Anterior cingulate cortex (tissue), 58 donors: ENCODE measurements at regions not wholly inside any gene's neighbourhood (a gene's known extent, or its start where the extent isn't known, plus 50 kb on each side); places are given as distances from the start of the nearest gene placed in this dataset.
"Not testable (repeated sequence)": the region's sequence is repeated elsewhere in the genome, so short reads cannot be mapped to it uniquely, and the experiment has no call there.

ENCODE experiments used
- DNase-seq, 58 donors: peaks; one replicate each; lab custom pipeline; 2025; lab: John Stamatoyannopoulos, UW

DNA sequence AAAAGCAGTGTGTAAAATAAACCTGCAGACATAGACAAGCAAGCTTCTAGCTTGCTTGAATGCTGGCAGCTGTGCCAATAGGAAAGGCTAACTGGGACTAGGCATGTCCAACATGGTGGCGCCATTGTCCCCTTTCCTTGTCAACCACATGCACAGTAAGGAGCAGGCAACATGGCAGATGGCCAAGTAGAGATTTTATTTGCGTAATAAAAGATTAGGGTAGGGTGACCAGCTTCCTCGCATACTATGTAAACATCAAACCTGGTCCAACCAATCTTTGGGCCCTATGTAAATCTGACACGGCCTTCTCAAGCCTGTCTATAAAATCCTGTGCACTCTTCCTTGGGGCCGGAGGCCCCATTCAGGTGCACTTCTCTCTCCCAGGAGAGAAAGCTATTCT, 575.4 kb upstream of the GOLIM4 start:
- DNase-seq, result no peak

DNA sequence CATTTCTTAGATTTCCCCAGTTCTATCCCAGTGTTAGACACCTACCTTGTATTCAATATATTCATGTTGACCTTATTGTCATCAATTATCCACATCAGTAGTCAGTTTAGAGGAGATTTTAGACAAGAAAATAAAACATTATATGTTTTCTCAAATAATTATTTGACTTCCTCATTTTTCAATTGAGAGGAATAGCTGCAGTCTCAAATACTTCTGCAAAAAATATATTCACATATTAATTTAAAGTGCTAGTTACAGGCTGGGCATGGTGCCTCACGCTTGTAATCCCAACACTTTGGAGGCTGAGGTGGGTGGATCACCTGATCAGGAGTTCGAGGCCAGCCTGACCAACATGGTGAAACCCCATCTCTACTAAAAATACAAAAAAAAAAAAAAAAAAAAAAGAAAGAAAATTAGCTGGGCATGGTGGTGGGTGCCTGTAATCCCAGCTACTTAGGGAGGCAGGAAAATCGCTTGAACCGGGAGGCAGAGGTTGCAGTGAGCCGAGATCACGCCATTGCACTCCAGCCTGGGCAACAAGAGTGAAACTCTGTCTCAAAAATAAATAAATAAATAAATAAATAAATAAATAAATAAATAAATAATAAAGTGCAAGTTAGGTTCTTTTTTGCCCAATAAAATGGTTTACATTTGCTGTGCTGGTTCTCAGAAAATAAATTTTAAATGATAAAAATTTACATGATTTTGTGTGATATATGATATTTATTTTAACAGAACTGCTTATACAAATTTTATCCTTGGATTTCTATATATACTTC, 565.3 kb upstream of the GOLIM4 start:
- DNase-seq, result not testable (repeated sequence)

DNA sequence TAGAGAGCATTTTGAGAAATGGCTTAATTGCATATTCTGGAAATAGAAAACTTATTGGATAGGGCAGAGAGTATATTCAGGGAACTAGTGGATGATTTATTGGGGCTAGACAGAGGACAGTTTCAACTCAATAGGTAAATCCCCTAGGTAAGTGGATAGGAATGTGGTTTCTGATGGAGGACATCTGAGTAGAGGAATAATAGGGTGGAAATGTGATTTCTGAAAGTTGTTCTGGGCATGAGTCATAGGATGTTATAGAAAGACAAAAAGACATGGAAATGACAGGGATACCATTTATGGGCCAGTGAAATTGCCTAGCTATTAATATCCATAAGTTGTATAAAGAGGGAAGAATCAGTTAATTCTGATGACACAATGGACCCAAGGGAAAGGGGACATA, 563.3 kb upstream of the GOLIM4 start:
- DNase-seq, result no peak

DNA sequence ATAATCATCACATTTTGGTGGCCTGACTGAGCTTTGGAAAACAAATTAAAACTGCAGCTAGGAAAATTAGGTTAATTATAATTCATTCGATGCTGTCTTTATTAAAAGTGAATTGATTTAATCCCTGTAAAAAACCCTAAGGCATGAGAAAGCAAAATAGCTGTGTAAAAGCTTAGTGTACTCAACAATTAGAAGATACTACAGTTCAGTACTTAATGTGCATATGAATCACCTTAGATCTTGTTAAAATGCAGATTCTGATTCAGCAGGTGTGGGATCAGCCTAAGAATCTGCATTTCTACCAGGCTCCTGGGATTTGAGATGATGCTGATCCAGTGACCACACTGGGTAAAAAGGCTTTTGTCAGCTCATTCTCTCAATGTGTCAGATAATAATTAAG, 559.9 kb upstream of the GOLIM4 start:
- no peak for DNase-seq

DNA sequence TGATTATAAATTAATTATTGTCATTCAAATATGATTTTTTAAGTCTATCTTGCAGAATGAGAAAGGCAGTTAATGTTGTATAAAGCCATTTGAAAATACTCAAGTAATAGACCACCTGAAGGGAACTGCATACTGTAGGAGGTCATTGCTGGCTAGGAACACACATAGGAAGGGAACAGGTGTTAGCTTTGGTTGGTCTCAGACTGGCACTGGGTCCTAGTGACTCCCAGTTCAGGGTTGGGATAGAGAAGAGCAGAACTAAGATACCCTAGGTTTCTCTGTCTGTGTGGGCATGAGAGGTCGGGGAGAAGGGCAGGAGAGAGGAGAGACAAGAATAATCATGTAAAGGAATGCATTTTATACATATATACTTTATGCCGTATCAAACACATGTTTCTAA, 559.0 kb upstream of the GOLIM4 start:
- DNase-seq, result no peak

DNA sequence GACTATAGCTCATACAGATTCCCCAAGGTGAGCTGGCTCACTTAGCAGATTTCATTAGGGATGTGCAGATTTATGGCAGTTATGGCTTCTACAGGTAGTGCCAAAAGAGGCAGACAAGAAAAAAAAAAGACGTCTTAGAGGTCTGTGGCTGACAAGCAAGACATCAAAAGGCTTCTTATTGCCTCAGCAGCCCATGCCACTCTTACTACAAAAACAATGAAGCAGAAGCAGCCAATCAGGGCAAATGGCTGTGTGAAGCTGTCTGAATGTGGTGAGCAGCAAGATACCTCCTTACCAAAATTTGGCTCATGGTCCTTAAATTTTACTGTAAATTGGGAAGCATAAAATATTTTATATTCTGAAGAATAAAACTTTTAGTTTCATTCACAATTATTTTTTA, 557.5 kb upstream of the GOLIM4 start:
- DNase-seq, result no peak

DNA sequence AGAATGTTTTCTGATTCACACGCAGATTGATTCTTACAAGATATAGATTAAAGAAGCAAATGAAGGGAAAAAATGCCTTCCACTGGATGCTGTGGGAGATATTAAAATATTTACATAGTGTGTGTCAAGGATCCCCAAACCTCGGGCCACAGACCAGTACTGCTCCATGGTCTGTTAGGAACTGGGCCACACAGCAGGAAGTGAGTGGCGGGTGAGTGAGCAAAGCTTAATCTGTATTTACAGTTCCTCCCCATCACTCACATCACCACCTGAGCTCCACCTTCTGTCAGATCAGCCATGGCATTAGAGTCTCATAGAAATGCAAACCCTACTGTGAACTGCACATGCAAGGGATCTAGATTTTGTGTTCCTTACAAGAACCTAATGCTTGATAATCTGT, 552.6 kb upstream of the GOLIM4 start:
- DNase-seq, result no peak

DNA sequence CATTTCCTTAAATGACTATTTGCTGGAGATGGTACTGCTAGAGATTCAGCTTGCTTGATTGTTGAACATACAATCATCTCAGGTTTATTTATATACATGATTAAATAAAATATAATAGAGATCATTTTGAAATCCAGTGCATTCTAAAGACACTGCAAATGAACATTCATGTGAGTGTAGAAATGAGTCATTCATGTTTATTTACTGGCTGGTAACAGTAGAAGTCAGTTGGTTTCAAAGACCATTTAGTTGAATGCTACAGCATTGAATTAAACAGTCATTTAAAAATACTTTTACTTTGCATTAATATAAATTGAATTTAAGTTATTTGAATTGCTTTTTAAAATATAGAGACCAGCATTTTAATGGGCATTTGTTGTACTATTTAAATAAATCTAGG, 551.9 kb upstream of the GOLIM4 start:
- no peak for DNase-seq

DNA sequence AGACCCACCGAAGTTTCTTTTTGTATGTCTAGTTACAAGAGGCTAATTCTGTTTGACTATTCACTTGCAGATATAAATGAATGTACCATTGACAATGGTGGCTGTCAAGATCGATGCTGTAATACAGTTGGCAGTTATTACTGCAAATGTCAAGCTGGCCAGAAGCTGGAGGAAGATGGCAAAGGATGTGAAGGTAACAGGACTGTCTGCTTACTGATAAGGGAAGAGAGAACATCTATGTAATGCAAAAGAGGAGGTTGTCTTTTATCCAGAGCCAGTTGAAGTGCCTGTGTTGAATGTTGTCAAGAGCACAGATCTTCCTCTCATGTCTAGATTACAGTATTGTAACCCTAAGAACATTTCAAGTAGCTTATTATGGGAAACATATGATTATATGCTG, 549.5 kb upstream of the GOLIM4 start:
- DNase-seq, result no peak

DNA sequence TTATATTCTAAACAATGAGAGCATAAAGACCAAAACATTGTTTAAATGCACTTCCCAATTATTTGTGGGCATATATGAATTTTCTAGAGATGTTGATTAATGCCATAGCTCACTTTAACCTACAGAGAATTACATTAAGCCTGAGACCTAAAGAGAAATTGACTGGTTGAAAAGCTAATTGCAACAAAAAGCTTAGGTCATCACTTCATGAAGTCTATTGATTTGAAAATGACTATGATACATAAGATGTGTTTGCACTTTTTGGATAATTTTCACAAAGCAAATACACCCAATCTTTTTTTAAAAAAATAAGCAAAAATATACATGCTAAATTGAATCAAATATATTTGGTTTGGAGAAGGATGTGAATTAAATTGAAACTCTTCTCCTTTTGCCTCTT, 532.8 kb upstream of the GOLIM4 start:
- DNase-seq, result no peak

DNA sequence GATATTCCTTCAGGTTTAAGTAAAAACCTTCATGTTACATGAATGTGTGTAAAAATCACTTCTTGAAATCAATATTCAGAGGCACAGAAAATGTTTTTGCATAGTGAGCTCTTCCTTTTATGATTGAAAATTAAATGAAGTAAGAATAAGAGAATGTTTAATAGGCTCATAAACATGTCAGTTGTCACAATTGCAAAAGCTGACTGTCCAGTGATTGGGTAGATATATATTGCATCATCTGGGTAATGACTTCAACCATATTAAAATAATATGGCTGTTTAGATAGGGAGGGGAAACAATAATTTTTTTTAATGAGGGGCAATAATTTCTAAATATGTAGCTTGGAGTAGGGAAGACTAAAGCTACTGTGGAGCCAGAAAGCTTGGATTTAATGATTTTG, 529.8 kb upstream of the GOLIM4 start:
- DNase-seq, result no peak

DNA sequence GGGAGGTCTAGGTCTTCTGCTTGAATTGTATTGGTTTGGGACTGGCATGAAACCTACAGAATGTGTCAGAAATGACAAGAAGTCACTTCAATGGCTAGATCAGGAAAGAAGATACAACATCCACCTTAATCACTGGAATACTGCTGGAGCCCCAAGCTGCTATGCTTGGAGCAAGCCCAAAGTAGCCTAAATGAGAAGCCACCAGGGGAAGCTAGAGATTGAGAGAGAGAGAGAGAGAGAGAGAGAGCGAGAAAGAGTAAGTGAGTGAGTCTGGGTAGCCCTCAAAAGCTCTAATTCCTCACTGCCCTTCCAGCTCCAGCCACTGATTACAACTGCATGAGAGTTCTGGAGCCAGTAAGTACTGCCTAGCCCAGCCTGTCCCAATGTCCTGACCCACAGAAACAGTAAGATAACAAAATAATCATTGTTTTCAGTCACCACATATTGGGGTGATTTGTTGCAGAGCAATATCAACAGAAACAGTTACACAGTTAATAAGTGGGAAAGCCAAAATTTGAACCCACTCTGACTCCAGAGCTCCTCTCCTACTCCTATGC, 529.2 kb upstream of the GOLIM4 start:
- no peak for DNase-seq

DNA sequence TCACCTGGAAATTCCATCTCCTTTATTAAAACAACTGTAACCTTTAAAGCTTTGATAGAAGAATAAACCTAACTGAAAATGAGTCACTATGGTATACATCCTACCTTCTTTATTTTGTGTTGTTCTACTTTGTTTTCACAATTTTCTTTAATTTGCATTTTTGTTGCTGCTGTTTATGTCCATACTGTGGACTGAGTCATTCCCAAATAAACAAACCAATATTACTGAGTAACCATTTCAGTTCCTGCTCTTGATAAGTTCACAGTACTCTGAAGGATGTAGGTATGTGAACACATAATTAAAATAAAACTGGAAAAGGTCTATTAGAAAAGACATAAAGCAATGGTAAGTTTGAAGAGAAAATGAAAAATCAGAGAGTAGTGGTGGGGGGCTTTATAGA, 528.5 kb upstream of the GOLIM4 start:
- DNase-seq, result no peak

DNA sequence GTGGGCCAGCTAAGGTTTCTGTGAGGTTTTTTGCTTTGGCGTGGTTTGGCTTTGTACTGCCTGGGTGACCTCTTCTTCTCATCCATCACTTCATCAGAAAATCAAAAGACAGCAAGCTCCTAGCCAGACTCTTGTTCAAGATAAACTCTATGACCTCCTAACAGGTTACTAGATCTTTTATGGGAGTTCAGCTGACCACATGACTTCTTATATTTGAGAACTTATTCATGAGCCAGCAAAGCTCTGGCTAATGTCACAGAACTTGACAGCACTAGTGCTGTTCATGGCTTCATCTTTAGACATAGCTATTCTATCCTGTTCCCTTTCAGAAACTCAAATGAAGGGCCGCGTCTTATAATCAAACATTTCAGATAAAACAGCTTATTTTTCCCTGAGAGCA, 527.1 kb upstream of the GOLIM4 start:
- DNase-seq, result no peak

DNA sequence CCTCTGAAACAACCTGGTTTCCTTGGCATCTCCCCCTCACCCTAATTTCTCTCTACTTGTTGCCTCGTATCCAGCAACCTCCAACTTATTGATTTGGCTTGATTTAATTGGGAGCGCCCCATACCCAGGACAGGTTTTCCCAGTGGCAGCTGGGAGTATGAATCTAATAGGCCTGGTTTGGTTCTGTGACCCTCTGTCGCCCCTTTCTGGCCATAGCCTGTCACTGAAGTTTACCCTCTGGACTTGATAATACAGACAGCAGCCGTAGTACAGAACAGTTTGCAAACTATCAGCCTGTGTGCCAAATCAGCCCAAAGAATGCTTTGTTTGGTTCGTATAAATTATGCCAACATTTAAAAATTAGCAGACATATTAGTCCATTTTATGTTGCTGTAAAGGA, 525.1 kb upstream of the GOLIM4 start:
- DNase-seq, result peak in 35 of 58 donors; percentile 1 to 57 (median 14)

DNA sequence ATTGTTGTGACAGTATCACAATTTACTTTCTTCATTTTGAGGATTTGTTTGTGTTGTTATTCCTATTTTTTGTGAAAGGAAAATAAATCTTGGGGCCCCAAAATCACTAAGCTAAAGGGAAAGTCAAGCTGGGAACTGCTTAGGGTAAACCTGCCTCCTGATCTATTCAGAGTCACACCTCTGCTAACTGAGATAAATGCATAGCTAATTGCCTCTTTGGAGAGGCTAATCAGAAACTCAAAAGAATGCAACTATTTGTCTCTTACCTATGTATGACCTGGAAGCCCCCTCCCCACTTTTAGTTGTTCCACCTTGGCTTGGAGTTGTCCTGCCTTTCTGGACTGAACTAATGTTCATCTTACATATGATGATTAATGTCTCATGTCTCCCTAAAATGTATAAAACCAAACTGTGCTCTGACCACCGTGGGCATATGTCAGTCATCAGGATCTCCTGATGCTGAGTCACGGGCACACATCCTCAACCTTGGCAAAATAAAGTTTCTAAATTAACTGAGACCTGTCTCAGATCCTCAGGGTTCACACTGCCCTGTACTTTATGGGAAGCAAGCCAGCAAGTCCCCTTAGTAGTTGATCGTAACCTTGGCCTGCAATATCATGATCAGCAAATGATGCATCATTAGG, 523.2 kb upstream of the GOLIM4 start:
- no peak for DNase-seq

DNA sequence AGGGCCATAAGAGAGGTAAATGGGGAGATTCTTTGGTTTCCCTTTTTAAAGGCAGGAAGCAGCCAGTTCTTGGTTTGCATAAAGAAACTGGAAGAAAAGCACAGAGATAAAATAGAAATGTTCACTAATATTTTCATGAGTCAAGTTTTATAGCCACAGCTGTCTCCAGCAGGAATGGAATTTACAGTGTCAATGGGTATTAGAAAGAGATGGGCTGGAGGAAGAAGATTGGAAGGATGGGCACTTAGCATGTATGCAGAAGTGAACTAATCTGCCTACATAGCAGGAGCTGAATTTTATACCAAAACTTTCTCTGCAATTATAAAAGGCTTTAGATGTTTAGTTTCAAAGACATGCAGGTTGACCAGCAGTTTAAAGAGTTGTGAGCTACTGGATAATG, 521.9 kb upstream of the GOLIM4 start:
- DNase-seq, result no peak

DNA sequence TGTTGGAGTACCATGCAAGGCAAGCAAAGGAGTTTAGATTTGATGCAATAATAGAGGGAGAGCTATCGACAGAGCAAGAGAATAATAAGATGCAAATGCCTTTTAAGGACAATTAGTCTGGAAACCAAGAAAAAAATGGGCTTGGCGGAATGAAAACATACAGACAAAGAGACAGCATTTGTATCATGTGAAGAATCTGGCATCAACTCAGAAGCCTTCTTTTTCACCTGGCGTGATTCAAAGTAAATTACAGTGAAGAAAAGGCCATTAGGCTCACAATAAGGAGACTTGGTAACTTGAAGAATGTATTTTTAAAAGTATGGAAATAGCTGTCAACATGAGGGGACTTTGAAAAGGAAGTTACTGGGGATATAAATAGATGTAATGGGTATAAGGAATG, 521.2 kb upstream of the GOLIM4 start:
- no peak for DNase-seq

DNA sequence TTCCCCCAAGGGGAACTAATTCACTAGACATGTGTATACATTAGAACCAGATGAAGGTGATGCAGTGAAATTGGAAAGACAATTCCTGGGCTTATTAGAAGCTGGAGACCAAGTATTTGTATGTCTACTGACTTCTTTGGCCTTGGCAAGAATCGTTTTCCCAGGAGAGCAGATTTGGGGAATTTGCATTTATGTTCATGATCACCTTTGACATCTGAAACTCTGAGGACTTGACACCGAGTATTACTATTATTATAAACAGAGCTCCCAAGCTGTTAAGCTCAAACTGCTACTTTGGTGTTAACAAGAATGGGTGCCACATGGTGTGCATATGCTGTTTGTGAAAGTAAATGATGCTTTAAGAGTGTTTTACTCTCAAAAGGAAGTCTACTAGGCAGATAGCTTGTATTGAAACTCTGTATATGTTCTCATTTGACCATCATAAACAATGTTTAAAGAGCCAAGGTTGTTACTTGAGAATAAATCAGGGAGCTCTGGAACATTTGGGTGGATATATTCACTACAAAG, 519.8 kb upstream of the GOLIM4 start:
- no peak for DNase-seq

DNA sequence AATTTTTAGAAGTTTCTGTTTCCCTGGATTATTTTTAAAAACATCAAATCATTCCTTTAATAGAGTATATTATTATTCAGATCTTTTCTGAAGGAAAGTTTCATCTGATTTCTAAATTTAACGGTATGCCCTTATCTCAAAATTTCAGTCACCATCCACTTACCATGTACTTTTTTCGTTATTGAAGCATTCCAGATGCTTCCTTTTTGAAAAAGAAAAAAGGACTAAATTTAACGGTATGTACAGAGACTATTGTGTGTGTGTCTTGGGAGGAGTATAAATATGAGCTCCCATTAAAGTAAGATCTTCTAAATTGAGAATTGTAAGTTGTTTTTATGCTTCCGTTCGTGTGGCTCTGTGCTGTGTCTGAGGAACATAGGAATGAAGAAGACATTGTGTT, 517.4 kb upstream of the GOLIM4 start:
- no peak for DNase-seq

DNA sequence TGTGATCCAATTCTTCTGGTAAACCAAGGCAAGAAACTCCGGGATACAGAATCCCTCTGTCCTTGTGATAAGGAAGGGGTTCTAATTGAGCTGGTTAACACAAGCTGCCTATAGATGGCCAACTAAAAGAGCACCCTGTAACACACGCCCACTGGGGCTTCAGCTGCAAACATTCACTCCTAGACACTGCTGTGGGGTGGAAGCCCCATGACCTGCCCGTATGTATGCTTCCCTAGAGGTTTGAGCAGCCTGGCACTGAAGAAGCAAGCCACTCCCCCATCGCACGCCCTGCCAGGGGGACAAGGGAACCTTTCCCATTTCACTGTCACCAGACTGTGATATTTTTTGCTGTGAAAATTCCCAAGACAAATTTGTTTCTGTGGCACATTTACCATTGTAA, 516.9 kb upstream of the GOLIM4 start:
- peak in 1 of 58 donors; percentile 1 for DNase-seq

DNA sequence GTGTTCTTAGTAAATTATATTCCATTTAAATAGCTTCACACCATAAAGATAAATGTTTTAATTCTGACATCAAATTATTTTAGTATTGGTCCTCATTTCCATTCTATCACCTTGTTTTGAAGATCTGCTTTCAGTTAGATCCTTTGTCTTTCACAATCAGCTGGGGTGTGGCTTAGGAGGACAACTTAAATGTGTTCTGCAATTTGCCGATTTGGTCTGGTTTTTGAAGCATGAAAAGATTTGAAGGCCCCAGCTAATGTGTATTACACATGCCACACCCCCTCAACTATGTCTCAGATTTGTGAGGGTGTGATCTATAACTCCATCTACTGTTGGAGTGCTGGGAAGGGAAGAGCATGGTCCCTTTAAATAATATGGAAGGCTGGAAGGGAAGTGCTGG, 516.1 kb upstream of the GOLIM4 start:
- DNase-seq, result no peak
